Fibroblast of lung (primary cell): ENCODE measurements at regions not wholly inside any gene's neighbourhood (a gene's known extent, or its start where the extent isn't known, plus 50 kb on each side); places are given as distances from the start of the nearest gene placed in this dataset.

Experiments used
- CTCF ChIP-seq, 2 donors: IDR thresholded peaks in 1 of 2; conservative IDR thresholded peaks in 1 of 2; 1 replicate in 1 of 2; 2 replicates in 1 of 2; pipeline ENCODE4 v1.5.1; 2011 to 2012; ENCODE audit warnings: low read length in 2 of 2, control low read depth in 1 of 2, inconsistent platforms in 1 of 2, low read depth in 1 of 2, mild to moderate bottlenecking in 1 of 2
- EZH2 ChIP-seq: IDR thresholded peaks from 2 replicates; pipeline ENCODE4 v1.5.1; 2012; ENCODE audit warnings: low read length, control low read depth, mild to moderate bottlenecking; ENCODE audit errors: missing control alignments

GRCh38 chr4:120452001-120452400, 385.4 kb upstream of the MAD2L1 start:
- TF ChIP-seq CTCF (conservative IDR thresholded peaks at IDR 0.05 in 1 of 2, IDR thresholded peaks at IDR 0.05 in 1 of 2; ENCODE audit: low read depth in 1 of 2, low read length in 2 of 2): no peak
- TF ChIP-seq EZH2: no peak
